ENCODE measurements at regions not wholly inside any gene's neighbourhood (a gene's known extent, or its start where the extent isn't known, plus 50 kb on each side); places are given as distances from the start of the nearest gene placed in this dataset.

- CTCF ChIA-PET (ENCODE audit: low intra/inter-chr PET ratio): no interaction called here
- TF ChIP-seq ELK3 (CRISPR knock-in tag; IDR thresholded peaks at IDR 0.05) (no peak), MNT (conservative IDR thresholded peaks at IDR 0.05) (no peak), CHAMP1 (IDR thresholded peaks at IDR 0.05) (no peak), SIN3A (IDR thresholded peaks at IDR 0.05; ENCODE audit: borderline replicate concordance in 2 of 2, control insufficient read depth in 1 of 2, low read depth in 2 of 2, low read length in 2 of 2) (no peak), E2F3 (CRISPR knock-in tag; IDR thresholded peaks at IDR 0.05) (no peak), ZNF232 (CRISPR knock-in tag; IDR thresholded peaks at IDR 0.05) (no peak), HCFC1 (IDR thresholded peaks at IDR 0.05; ENCODE audit: low read depth, low read length) (no peak), EP300 (IDR thresholded peaks at IDR 0.05; ENCODE audit: low read length) (no peak), ZBTB17 (CRISPR knock-in tag; IDR thresholded peaks at IDR 0.05) (no peak), GTF3C2 (IDR thresholded peaks at IDR 0.05; ENCODE audit: borderline replicate concordance, extremely low read depth, insufficient read length) (no peak), ZNF143 (CRISPR knock-in tag; IDR thresholded peaks at IDR 0.05) (no peak), MTF1 (CRISPR knock-in tag; IDR thresholded peaks at IDR 0.05; ENCODE audit: borderline replicate concordance) (no peak), C11orf30 (IDR thresholded peaks at IDR 0.05; ENCODE audit: low read depth) (no peak)
Measured at GRCh38 chr5:63323926-63324325, 638.3 kb downstream of the HTR1A start.

More at GRCh38 chr5:63323926-63324325, 638.3 kb downstream of the HTR1A start:
- Histone ChIP-seq H3K9me1 (ENCODE audit: control insufficient read depth, insufficient read depth, low read length) (no peaks in the 10 kb centered on the region), H2AFZ (ENCODE audit: low read depth, low read length) (no peak overlapping the region), H4K20me1 (replicated peaks; ENCODE audit: control insufficient read depth, insufficient read depth, low read length) (no peaks in the 10 kb centered on the region), H3K27me3 (ENCODE audit: control insufficient read depth in 2 of 2, insufficient read depth in 2 of 2, low read length in 2 of 2) (no peaks in the 10 kb centered on the region), H3K4me1 (replicated peaks in 1 of 2; ENCODE audit: control insufficient read depth in 2 of 2, insufficient read depth in 2 of 2, low read length in 2 of 2) (no peaks in the 10 kb centered on the region), H3K4me2 (ENCODE audit: insufficient read depth, low read length) (no peak overlapping the region), H3K79me2 (ENCODE audit: control insufficient read depth, insufficient read depth, low read length) (no peaks in the 10 kb centered on the region), H3K9ac (ENCODE audit: insufficient read depth in 1 of 2, low read depth in 2 of 2, low read length in 2 of 2) (no peak overlapping the region), H3K27ac (ENCODE audit: extremely low read depth, low read depth, low read length) (no peak overlapping the region), H3K4me3 (no peak overlapping the region), H3K36me3 (ENCODE audit: control insufficient read depth, insufficient read depth, low read length) (no peaks in the 10 kb centered on the region), H3K9me3 (replicated peaks; ENCODE audit: control insufficient read depth, insufficient read depth, low read depth, low read length) (no peaks in the 10 kb centered on the region)
- DNase-seq (ENCODE audit: extremely low read depth in 1 of 4, low spot score in 3 of 4) (no peak), ATAC-seq (no peak), FAIRE-seq (no peak)
- 0% methylated on average over 1 of the region's 1 CpG for WGBS (ENCODE audit: insufficient coverage, low coverage, missing lambda C conversion rate)
- in situ Hi-C loops (cut with MboI) (no loop called here), intact Hi-C loops (cut with micrococcal nuclease) (no loop called here)
- POLR2A ChIA-PET: no interaction called here
- no TSS peak for BruUV-seq (replicated peaks)

Measured in K562 (cell line).